ENCODE measurements at regions not wholly inside any gene's neighbourhood (a gene's known extent, or its start where the extent isn't known, plus 50 kb on each side); places are given as distances from the start of the nearest gene placed in this dataset.

DNA sequence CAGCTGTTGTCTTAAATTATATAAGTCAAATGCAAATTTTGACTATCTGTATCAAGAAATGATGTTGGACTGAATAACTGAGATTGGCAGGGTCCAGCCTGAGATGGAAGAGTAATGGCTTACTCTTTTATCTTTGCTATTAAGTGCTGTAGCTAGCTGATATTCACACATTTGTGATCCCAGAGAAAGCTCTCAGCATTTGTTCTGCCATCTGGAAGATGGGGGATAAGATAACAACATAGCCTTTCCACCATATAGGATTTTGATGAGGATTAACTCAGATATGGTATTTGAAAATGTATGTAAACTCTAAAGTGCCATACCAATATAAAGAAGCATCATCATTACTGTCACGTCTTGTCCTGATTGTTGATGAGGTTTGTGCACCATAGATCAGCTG is 1063.2 kb upstream of the TENM4 start:
- no peaks in the 10 kb centered on the region for H3K36me3 ChIP-seq (ENCODE audit: control insufficient read depth in 3 of 3, insufficient read depth in 3 of 3, low read length in 3 of 3)
- H3K9ac ChIP-seq (ENCODE audit: low read depth in 1 of 3, low read length in 3 of 3) = no peak overlapping the region
- H3K9me3 ChIP-seq (ENCODE audit: control insufficient read depth in 3 of 3, low read length in 3 of 3) = no peaks in the 10 kb centered on the region
- H3K27me3 ChIP-seq (ENCODE audit: control insufficient read depth in 3 of 3, insufficient read depth in 3 of 3, low read length in 3 of 3) = no peaks in the 10 kb centered on the region
- no peak overlapping the region for H3K4me3 ChIP-seq (ENCODE audit: low read length in 3 of 3)
- no peaks in the 10 kb centered on the region for H3K4me1 ChIP-seq (ENCODE audit: control insufficient read depth in 3 of 3, insufficient read depth in 3 of 3, low read length in 3 of 3)
- H3K27ac ChIP-seq (ENCODE audit: low read depth, low read length) = no peak overlapping the region

DNA sequence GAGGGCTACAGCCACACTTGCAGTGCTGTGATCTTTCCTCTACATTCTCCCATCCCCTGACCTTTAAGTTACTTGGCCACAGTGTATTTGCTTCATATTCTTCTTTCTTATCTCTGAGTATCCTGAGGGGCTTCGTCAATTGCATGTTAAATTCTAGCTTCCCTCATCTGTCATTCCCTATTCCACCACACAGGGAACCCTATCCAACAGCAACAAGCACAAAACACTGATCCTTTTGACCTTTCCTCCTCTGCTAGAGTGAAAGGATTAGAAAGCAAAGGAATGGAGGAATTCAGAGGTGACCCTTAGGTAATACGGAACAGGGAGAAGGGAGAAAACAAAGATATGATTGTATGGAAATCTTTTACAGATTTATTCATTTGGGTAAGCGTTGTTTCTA is 1061.7 kb upstream of the TENM4 start:
- H3K9ac ChIP-seq (ENCODE audit: low read depth in 1 of 3, low read length in 3 of 3) = no peak overlapping the region
- no peak overlapping the region for H3K4me3 ChIP-seq (ENCODE audit: low read length in 3 of 3)
- no peaks in the 10 kb centered on the region for H3K9me3 ChIP-seq (ENCODE audit: control insufficient read depth in 3 of 3, low read length in 3 of 3)
- H3K4me1 ChIP-seq (ENCODE audit: control insufficient read depth in 3 of 3, insufficient read depth in 3 of 3, low read length in 3 of 3) = no peaks in the 10 kb centered on the region
- no peaks in the 10 kb centered on the region for H3K27me3 ChIP-seq (ENCODE audit: control insufficient read depth in 3 of 3, insufficient read depth in 3 of 3, low read length in 3 of 3)
- H3K36me3 ChIP-seq (ENCODE audit: control insufficient read depth in 3 of 3, insufficient read depth in 3 of 3, low read length in 3 of 3) = no peaks in the 10 kb centered on the region
- no peak overlapping the region for H3K27ac ChIP-seq (ENCODE audit: low read depth, low read length)

DNA sequence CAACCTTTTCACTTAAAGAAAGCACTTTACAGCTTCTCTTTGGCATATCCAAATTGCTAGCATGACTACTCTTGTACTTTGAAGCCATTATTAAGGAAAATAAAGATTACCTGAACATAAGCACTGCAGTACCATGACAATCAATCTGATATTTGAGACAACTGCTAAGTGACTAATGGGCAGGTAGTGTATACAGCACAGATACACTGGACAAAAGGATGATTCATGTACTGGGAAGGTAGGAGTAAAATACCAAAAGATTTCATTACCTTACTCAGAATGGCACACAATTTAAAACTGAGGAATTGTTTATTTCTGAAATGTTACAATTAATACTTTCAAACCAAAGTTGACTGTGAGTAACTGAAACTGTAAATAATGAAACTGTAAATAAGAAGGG is 1054.3 kb upstream of the TENM4 start:
- H3K27me3 ChIP-seq (ENCODE audit: control insufficient read depth in 3 of 3, insufficient read depth in 3 of 3, low read length in 3 of 3) = no peaks in the 10 kb centered on the region
- no peaks in the 10 kb centered on the region for H3K4me1 ChIP-seq (ENCODE audit: control insufficient read depth in 3 of 3, insufficient read depth in 3 of 3, low read length in 3 of 3)
- no peak overlapping the region for H3K4me3 ChIP-seq (ENCODE audit: low read length in 3 of 3)
- no peak overlapping the region for H3K27ac ChIP-seq (ENCODE audit: low read depth, low read length)
- H3K9me3 ChIP-seq (ENCODE audit: control insufficient read depth in 3 of 3, low read length in 3 of 3) = peaks cover 0 to 8% (median 3%) of the 10 kb centered on the region in 3 donors
- H3K9ac ChIP-seq (ENCODE audit: low read depth in 1 of 3, low read length in 3 of 3) = no peak overlapping the region
- H3K36me3 ChIP-seq (ENCODE audit: control insufficient read depth in 3 of 3, insufficient read depth in 3 of 3, low read length in 3 of 3) = no peaks in the 10 kb centered on the region

DNA sequence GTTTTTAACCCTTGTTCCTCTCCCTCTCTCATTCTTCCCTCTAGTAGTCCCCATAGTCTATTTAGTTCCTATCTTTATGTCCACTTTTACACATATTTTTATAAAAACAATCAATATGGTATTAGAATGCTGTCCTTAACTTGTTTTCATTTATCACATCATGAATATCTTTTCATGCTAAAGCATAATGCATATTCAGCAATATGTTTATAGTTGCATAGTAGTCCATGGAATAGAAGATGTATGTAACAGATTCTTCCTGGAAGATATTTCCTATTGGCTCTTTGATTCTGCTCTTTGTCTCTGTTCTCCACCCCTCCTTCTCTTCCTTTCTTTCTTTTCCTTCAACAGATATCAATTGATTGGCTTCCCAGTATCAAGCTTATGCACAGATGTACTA is 1047.1 kb upstream of the TENM4 start:
- no peak overlapping the region for H3K9ac ChIP-seq (ENCODE audit: low read depth in 1 of 3, low read length in 3 of 3)
- no peaks in the 10 kb centered on the region for H3K27me3 ChIP-seq (ENCODE audit: control insufficient read depth in 3 of 3, insufficient read depth in 3 of 3, low read length in 3 of 3)
- H3K9me3 ChIP-seq (ENCODE audit: control insufficient read depth in 3 of 3, low read length in 3 of 3) = no peaks in the 10 kb centered on the region
- H3K27ac ChIP-seq (ENCODE audit: low read depth, low read length) = no peak overlapping the region
- no peaks in the 10 kb centered on the region for H3K36me3 ChIP-seq (ENCODE audit: control insufficient read depth in 3 of 3, insufficient read depth in 3 of 3, low read length in 3 of 3)
- no peaks in the 10 kb centered on the region for H3K4me1 ChIP-seq (ENCODE audit: control insufficient read depth in 3 of 3, insufficient read depth in 3 of 3, low read length in 3 of 3)
- H3K4me3 ChIP-seq (ENCODE audit: low read length in 3 of 3) = no peak overlapping the region

DNA sequence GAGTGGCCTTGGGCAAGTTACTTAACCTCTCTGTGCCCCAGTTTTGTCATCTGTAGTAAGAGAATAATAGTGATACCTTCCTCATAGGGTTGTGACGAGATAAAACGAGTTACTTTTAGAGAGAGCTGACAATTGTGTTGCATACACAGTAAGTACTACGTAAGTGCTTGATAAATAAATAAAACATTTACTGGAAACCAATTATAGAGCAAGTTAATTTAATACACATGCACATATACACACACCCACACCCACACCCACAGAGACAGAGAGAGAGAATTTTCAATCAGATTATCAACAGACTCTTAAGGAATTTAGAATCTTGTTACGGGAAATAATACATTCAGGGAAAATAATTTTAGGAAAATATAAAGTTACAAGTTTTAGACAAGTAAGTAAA is 1045.8 kb upstream of the TENM4 start:
- no peaks in the 10 kb centered on the region for H3K27me3 ChIP-seq (ENCODE audit: control insufficient read depth in 3 of 3, insufficient read depth in 3 of 3, low read length in 3 of 3)
- H3K36me3 ChIP-seq (ENCODE audit: control insufficient read depth in 3 of 3, insufficient read depth in 3 of 3, low read length in 3 of 3) = no peaks in the 10 kb centered on the region
- no peaks in the 10 kb centered on the region for H3K9me3 ChIP-seq (ENCODE audit: control insufficient read depth in 3 of 3, low read length in 3 of 3)
- H3K4me1 ChIP-seq (ENCODE audit: control insufficient read depth in 3 of 3, insufficient read depth in 3 of 3, low read length in 3 of 3) = no peaks in the 10 kb centered on the region
- H3K4me3 ChIP-seq (ENCODE audit: low read length in 3 of 3) = no peak overlapping the region
- H3K9ac ChIP-seq (ENCODE audit: low read depth in 1 of 3, low read length in 3 of 3) = no peak overlapping the region
- no peak overlapping the region for H3K27ac ChIP-seq (ENCODE audit: low read depth, low read length)

DNA sequence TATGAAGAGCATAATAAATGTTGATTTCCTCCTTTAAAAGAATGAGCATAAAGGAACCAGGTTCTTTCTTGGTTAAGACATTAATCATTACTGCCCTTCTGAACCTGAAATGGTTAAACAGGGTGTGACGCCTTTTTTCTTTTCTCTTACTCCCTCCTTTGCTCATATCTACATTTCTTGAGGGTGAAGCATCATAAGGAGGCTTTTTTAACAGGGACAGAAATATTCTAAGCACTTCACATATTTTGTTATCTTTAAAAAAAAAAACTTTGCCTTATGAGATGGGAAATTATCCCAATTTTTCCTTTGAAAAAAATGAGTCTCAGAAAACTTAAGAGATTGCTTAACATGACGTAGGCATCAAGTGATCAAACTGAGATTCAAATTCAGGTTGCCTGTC is 1036.3 kb upstream of the TENM4 start:
- Histone ChIP-seq H3K9ac (ENCODE audit: low read depth in 1 of 3, low read length in 3 of 3) (no peak overlapping the region), H3K9me3 (ENCODE audit: control insufficient read depth in 3 of 3, low read length in 3 of 3) (no peaks in the 10 kb centered on the region), H3K4me3 (ENCODE audit: low read length in 3 of 3) (no peak overlapping the region), H3K4me1 (ENCODE audit: control insufficient read depth in 3 of 3, insufficient read depth in 3 of 3, low read length in 3 of 3) (no peaks in the 10 kb centered on the region), H3K27me3 (ENCODE audit: control insufficient read depth in 3 of 3, insufficient read depth in 3 of 3, low read length in 3 of 3) (no peaks in the 10 kb centered on the region), H3K27ac (ENCODE audit: low read depth, low read length) (no peak overlapping the region), H3K36me3 (ENCODE audit: control insufficient read depth in 3 of 3, insufficient read depth in 3 of 3, low read length in 3 of 3) (no peaks in the 10 kb centered on the region)

DNA sequence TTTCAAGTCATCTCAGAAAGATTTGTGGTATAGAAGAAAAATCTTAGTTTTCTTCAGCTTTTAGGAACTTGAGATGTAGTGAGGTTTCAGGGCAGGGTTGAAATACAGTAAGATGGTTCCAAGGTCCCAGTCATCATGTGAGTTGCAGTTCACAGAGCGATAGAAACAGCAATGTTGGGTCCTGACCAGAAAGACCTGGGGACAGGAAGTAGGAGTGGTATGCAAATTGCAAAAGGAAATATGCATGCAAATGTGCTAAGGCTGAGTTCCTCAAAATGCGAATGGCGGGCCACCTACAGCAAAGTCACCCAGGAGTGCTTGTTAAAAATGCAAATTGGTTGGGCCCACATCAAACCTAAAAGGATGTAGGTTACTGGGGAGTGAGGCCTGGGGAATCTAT is 1032.7 kb upstream of the TENM4 start:
- Histone ChIP-seq H3K36me3 (ENCODE audit: control insufficient read depth in 3 of 3, insufficient read depth in 3 of 3, low read length in 3 of 3) (no peaks in the 10 kb centered on the region), H3K9ac (ENCODE audit: low read depth in 1 of 3, low read length in 3 of 3) (no peak overlapping the region), H3K9me3 (ENCODE audit: control insufficient read depth in 3 of 3, low read length in 3 of 3) (no peaks in the 10 kb centered on the region), H3K4me1 (ENCODE audit: control insufficient read depth in 3 of 3, insufficient read depth in 3 of 3, low read length in 3 of 3) (no peaks in the 10 kb centered on the region), H3K4me3 (ENCODE audit: low read length in 3 of 3) (no peak overlapping the region), H3K27ac (ENCODE audit: low read depth, low read length) (no peak overlapping the region), H3K27me3 (ENCODE audit: control insufficient read depth in 3 of 3, insufficient read depth in 3 of 3, low read length in 3 of 3) (no peaks in the 10 kb centered on the region)

DNA sequence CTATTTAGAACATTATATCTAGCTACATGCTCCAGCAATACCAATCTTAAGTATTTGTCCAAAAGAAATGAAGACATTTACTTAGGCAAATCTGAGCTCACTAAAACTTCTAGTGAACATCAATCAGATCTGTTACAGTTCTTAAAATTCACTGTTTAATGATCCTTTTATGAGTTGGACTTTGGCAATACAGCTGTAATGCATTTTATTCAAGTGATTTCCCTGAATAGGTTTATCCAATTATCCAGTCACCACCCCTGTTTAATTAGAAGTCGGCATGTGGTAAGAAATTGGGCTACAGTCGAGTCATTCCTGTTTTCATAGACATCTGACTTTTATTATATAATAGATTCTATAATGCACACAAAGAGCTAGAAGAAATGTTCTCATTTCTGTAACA is 1029.0 kb upstream of the TENM4 start:
- H3K27ac ChIP-seq (ENCODE audit: low read depth, low read length) = no peak overlapping the region
- H3K4me1 ChIP-seq (ENCODE audit: control insufficient read depth in 3 of 3, insufficient read depth in 3 of 3, low read length in 3 of 3) = no peaks in the 10 kb centered on the region
- H3K36me3 ChIP-seq (ENCODE audit: control insufficient read depth in 3 of 3, insufficient read depth in 3 of 3, low read length in 3 of 3) = no peaks in the 10 kb centered on the region
- H3K27me3 ChIP-seq (ENCODE audit: control insufficient read depth in 3 of 3, insufficient read depth in 3 of 3, low read length in 3 of 3) = no peaks in the 10 kb centered on the region
- H3K9ac ChIP-seq (ENCODE audit: low read depth in 1 of 3, low read length in 3 of 3) = no peak overlapping the region
- H3K9me3 ChIP-seq (ENCODE audit: control insufficient read depth in 3 of 3, low read length in 3 of 3) = no peaks in the 10 kb centered on the region
- no peak overlapping the region for H3K4me3 ChIP-seq (ENCODE audit: low read length in 3 of 3)

DNA sequence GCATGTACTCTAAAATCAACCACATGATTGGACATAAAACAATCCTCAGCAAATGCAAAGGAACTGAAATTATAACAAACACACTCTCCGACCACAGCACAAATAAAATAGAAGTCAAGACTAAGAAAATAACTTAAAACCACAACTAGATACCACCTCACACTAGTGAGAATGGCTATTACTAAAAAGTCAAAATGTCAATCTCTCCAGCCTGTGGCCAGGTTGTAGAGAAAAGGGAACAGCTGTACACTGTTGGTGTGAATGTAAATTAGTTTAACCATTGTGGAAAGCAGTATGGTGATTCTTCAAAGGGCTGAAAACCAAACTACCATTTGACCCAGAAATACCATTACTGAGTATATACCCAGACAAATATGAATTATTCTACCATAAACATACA is 1025.7 kb upstream of the TENM4 start:
- Histone ChIP-seq H3K9ac (ENCODE audit: low read depth in 1 of 3, low read length in 3 of 3) (no peak overlapping the region), H3K27me3 (ENCODE audit: control insufficient read depth in 3 of 3, insufficient read depth in 3 of 3, low read length in 3 of 3) (no peaks in the 10 kb centered on the region), H3K27ac (ENCODE audit: low read depth, low read length) (no peak overlapping the region), H3K4me1 (ENCODE audit: control insufficient read depth in 3 of 3, insufficient read depth in 3 of 3, low read length in 3 of 3) (no peaks in the 10 kb centered on the region), H3K36me3 (ENCODE audit: control insufficient read depth in 3 of 3, insufficient read depth in 3 of 3, low read length in 3 of 3) (no peaks in the 10 kb centered on the region), H3K9me3 (ENCODE audit: control insufficient read depth in 3 of 3, low read length in 3 of 3) (no peaks in the 10 kb centered on the region), H3K4me3 (ENCODE audit: low read length in 3 of 3) (no peak overlapping the region)

DNA sequence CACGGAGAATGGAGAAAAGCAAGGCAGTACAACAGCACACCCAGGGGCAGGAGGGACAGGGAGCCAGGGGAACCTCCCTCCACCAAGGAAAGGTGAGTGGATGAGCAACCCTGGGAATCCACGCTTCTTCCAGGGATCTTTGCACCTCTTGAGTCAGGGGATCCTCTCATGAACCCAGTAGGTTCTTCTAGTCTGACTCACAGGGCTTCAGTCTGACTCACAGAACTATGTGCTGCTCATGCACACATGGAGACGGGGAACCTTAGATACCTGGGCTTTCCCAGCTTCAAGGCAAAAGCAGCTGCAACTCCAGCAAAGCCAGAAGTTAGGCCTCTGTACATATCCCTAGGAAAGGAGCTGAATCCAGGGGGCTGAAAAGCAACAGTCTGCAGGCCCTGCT is 1021.4 kb upstream of the TENM4 start:
- Histone ChIP-seq H3K9ac (ENCODE audit: low read depth in 1 of 3, low read length in 3 of 3) (no peak overlapping the region), H3K27ac (ENCODE audit: low read depth, low read length) (no peak overlapping the region), H3K27me3 (ENCODE audit: control insufficient read depth in 3 of 3, insufficient read depth in 3 of 3, low read length in 3 of 3) (no peaks in the 10 kb centered on the region), H3K36me3 (ENCODE audit: control insufficient read depth in 3 of 3, insufficient read depth in 3 of 3, low read length in 3 of 3) (no peaks in the 10 kb centered on the region), H3K4me3 (ENCODE audit: low read length in 3 of 3) (no peak overlapping the region), H3K4me1 (ENCODE audit: control insufficient read depth in 3 of 3, insufficient read depth in 3 of 3, low read length in 3 of 3) (no peaks in the 10 kb centered on the region), H3K9me3 (ENCODE audit: control insufficient read depth in 3 of 3, low read length in 3 of 3) (no peaks in the 10 kb centered on the region)

DNA sequence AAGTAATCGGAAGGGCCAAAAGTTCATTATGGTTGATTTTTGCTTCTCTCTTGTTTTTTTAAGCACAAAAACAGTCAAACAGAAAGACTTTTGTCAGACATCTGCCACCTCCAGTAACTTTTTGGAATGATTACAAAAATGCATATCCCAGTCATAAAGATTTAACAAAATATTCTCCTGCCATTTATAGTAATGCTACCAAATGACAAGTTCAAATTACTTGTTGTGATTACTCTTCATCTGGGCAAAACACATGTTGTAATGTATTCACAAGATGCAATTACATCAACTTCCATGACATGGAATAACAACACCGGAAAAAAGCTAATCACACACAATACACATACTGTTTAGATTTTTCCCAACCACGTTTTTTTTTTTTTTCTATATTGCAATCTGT is 1017.5 kb upstream of the TENM4 start:
- Histone ChIP-seq H3K27me3 (ENCODE audit: control insufficient read depth in 3 of 3, insufficient read depth in 3 of 3, low read length in 3 of 3) (no peaks in the 10 kb centered on the region), H3K36me3 (ENCODE audit: control insufficient read depth in 3 of 3, insufficient read depth in 3 of 3, low read length in 3 of 3) (no peaks in the 10 kb centered on the region), H3K27ac (ENCODE audit: low read depth, low read length) (no peak overlapping the region), H3K4me1 (ENCODE audit: control insufficient read depth in 3 of 3, insufficient read depth in 3 of 3, low read length in 3 of 3) (no peaks in the 10 kb centered on the region), H3K9ac (ENCODE audit: low read depth in 1 of 3, low read length in 3 of 3) (no peak overlapping the region), H3K4me3 (ENCODE audit: low read length in 3 of 3) (no peak overlapping the region), H3K9me3 (ENCODE audit: control insufficient read depth in 3 of 3, low read length in 3 of 3) (no peaks in the 10 kb centered on the region)
